OCI-LY7 (cell line): ENCODE measurements at regions not wholly inside any gene's neighbourhood (a gene's known extent, or its start where the extent isn't known, plus 50 kb on each side); places are given as distances from the start of the nearest gene placed in this dataset.

ENCODE experiments used
- CTCF ChIP-seq: fragments of 200-600 bp; sonication (generic); conservative IDR thresholded peaks from 2 replicates; pipeline ENCODE4 v1.5.1; 2014; ENCODE audit warnings: mild to moderate bottlenecking, antibody characterized with exemption, low read length, moderate library complexity, mixed read lengths
- EZH2phosphoT487 ChIP-seq: fragments of 200-600 bp; sonication (generic); IDR thresholded peaks from 2 replicates; pipeline ENCODE4 v1.6.1; 2018; ENCODE audit warnings: low read depth, borderline replicate concordance, mild to moderate bottlenecking, mixed run types, antibody characterized with exemption, low read length, moderate library complexity, mixed read lengths

GRCh38 chr22:48673806-48674500, 1153.7 kb downstream of the BRD1 start:
- TF ChIP-seq CTCF = no peak
- no peak for TF ChIP-seq EZH2phosphoT487
